Activated T-cell treated with anti-CD3 and anti-CD28 coated beads, Interleukin-2, amount 50 U/mL, for 72 hours (primary cell): ENCODE measurements at regions not wholly inside any gene's neighbourhood (a gene's known extent, or its start where the extent isn't known, plus 50 kb on each side); places are given as distances from the start of the nearest gene placed in this dataset.
A peak's percentile ranks its signal among the peaks of the same experiment; 100 is the strongest.
"Not testable (repeated sequence)": the region's sequence is repeated elsewhere in the genome, so short reads cannot be mapped to it uniquely, and the experiment has no call there.

ENCODE experiments used
- ATAC-seq, 2 donors: fragments of 150-1000 bp; cut with Tn5 transposase; replicated peaks in 1 of 2; 2 replicates each; pipeline ENCODE4 v1.10.0; 2021; ENCODE audit warnings: moderate library complexity in 2 of 2, mild to moderate bottlenecking in 1 of 2
- DNase-seq, 2 donors: peaks; one replicate each; pipeline ENCODE4 v3.0.0; 2021 to 2022; ENCODE audit warnings: mixed read lengths in 1 of 2
- H3K27ac Mint-ChIP-seq: one replicate; pipeline ENCODE4 v1.8.0; 2022; ENCODE audit warnings: mild to moderate bottlenecking, moderate library complexity, mixed read lengths
- H3K27me3 Mint-ChIP-seq: one replicate; pipeline ENCODE4 v1.8.0; 2022; ENCODE audit warnings: low read depth, mixed read lengths
- H3K36me3 Mint-ChIP-seq, 2 donors: one replicate each; pipeline ENCODE4 v1.8.0; 2022; ENCODE audit warnings: mixed read lengths in 2 of 2, mild to moderate bottlenecking in 1 of 2; ENCODE audit not compliant: insufficient read depth in 2 of 2
- H3K4me1 Mint-ChIP-seq: one replicate; pipeline ENCODE4 v1.8.0; 2022; ENCODE audit warnings: low read depth, mixed read lengths
- H3K4me3 Mint-ChIP-seq, 2 donors: one replicate each; pipeline ENCODE4 v1.8.0; 2022; ENCODE audit warnings: mild to moderate bottlenecking in 2 of 2, mixed read lengths in 2 of 2, moderate library complexity in 2 of 2
- H3K9me3 Mint-ChIP-seq, 2 donors: one replicate each; pipeline ENCODE4 v1.8.0; 2022; ENCODE audit warnings: mixed read lengths in 2 of 2

- not testable (repeated sequence) for H3K36me3 Mint-ChIP-seq, H3K4me3 Mint-ChIP-seq, H3K27me3 Mint-ChIP-seq, H3K9me3 Mint-ChIP-seq, H3K27ac Mint-ChIP-seq
- DNase-seq (peak; percentile 75 to 78), ATAC-seq (peak; percentile 75 to 80)
- peaks cover 11% of the 10 kb centered on the region for H3K4me1 Mint-ChIP-seq
These were observed 147.5 kb upstream of the OSBPL11 start for GRCh38 chr3:125742845-125743244.

- H3K4me3 Mint-ChIP-seq, DNase-seq, H3K9me3 Mint-ChIP-seq, H3K27ac Mint-ChIP-seq, ATAC-seq, H3K4me1 Mint-ChIP-seq, H3K36me3 Mint-ChIP-seq: not testable (repeated sequence)
- peaks cover 18% of the 10 kb centered on the region for H3K27me3 Mint-ChIP-seq
These were observed 161.8 kb upstream of the OSBPL11 start for GRCh38 chr3:125757050-125757449.

- ATAC-seq, H3K4me1 Mint-ChIP-seq, H3K9me3 Mint-ChIP-seq, DNase-seq, H3K27ac Mint-ChIP-seq, H3K36me3 Mint-ChIP-seq, H3K4me3 Mint-ChIP-seq: not testable (repeated sequence)
- peaks cover 34% of the 10 kb centered on the region for H3K27me3 Mint-ChIP-seq
These were observed 163.4 kb upstream of the OSBPL11 start for GRCh38 chr3:125758641-125759130.

GRCh38 chr3:125762601-125763000, 167.3 kb upstream of the OSBPL11 start:
- not testable (repeated sequence) for H3K36me3 Mint-ChIP-seq, H3K9me3 Mint-ChIP-seq, ATAC-seq, H3K4me1 Mint-ChIP-seq, H3K4me3 Mint-ChIP-seq, H3K27ac Mint-ChIP-seq
- DNase-seq: peak in 1 of 2 donors; percentile 17
- H3K27me3 Mint-ChIP-seq: peaks cover 65% of the 10 kb centered on the region

GRCh38 chr3:125766285-125766826, 171.1 kb upstream of the OSBPL11 start:
- not testable (repeated sequence) for H3K36me3 Mint-ChIP-seq, H3K4me1 Mint-ChIP-seq, H3K27ac Mint-ChIP-seq, H3K9me3 Mint-ChIP-seq
- Mint-ChIP-seq H3K4me3 (peak overlapping the region; percentile 74 to 82), H3K27me3 (peaks cover 56% of the 10 kb centered on the region)
- peak; percentile 70 to 89 for DNase-seq
- peak; percentile 58 to 60 for ATAC-seq

GRCh38 chr3:125766931-125767330, 171.6 kb upstream of the OSBPL11 start:
- Mint-ChIP-seq H3K27ac (peak overlapping the region; percentile 59), H3K4me3 (peak overlapping the region; percentile 82 to 87), H3K27me3 (peaks cover 51% of the 10 kb centered on the region)
- H3K36me3 Mint-ChIP-seq, ATAC-seq, H3K4me1 Mint-ChIP-seq, H3K9me3 Mint-ChIP-seq: not testable (repeated sequence)
- DNase-seq: peak; percentile 27 to 37

- Mint-ChIP-seq H3K36me3 (no peaks in the 10 kb centered on the region), H3K9me3 (no peaks in the 10 kb centered on the region), H3K27ac (no peak overlapping the region), H3K4me1 (peaks cover 2% of the 10 kb centered on the region), H3K27me3 (peaks cover 44% of the 10 kb centered on the region), H3K4me3 (peak overlapping the region; percentile 82 to 87)
- no peak for ATAC-seq
- no peak for DNase-seq
These were observed 172.3 kb upstream of the OSBPL11 start for GRCh38 chr3:125767641-125768040.

- H3K4me1 Mint-ChIP-seq, H3K36me3 Mint-ChIP-seq, H3K9me3 Mint-ChIP-seq, H3K4me3 Mint-ChIP-seq, H3K27ac Mint-ChIP-seq, DNase-seq, ATAC-seq: not testable (repeated sequence)
- H3K27me3 Mint-ChIP-seq: peaks cover 32% of the 10 kb centered on the region
These were observed 173.5 kb upstream of the OSBPL11 start for GRCh38 chr3:125768821-125769220.

GRCh38 chr3:125771506-125771905, 176.2 kb upstream of the OSBPL11 start:
- not testable (repeated sequence) for H3K36me3 Mint-ChIP-seq, H3K4me1 Mint-ChIP-seq, H3K9me3 Mint-ChIP-seq, H3K27ac Mint-ChIP-seq, H3K4me3 Mint-ChIP-seq, ATAC-seq, DNase-seq
- peaks cover 10% of the 10 kb centered on the region for H3K27me3 Mint-ChIP-seq

GRCh38 chr3:125774433-125775034, 179.2 kb upstream of the OSBPL11 start:
- H3K4me3 Mint-ChIP-seq, H3K27ac Mint-ChIP-seq, ATAC-seq, H3K36me3 Mint-ChIP-seq, H3K4me1 Mint-ChIP-seq, H3K27me3 Mint-ChIP-seq, DNase-seq, H3K9me3 Mint-ChIP-seq: not testable (repeated sequence)

GRCh38 chr3:125775106-125775505, 179.8 kb upstream of the OSBPL11 start:
- not testable (repeated sequence) for DNase-seq, H3K36me3 Mint-ChIP-seq, H3K27ac Mint-ChIP-seq, H3K27me3 Mint-ChIP-seq, H3K4me3 Mint-ChIP-seq, H3K9me3 Mint-ChIP-seq, H3K4me1 Mint-ChIP-seq, ATAC-seq

- not testable (repeated sequence) for H3K27me3 Mint-ChIP-seq, H3K9me3 Mint-ChIP-seq, H3K4me1 Mint-ChIP-seq, ATAC-seq, H3K4me3 Mint-ChIP-seq, H3K27ac Mint-ChIP-seq, H3K36me3 Mint-ChIP-seq, DNase-seq
These were observed 180.5 kb upstream of the OSBPL11 start for GRCh38 chr3:125775606-125776294.

GRCh38 chr3:125779276-125779675, 184.0 kb upstream of the OSBPL11 start:
- H3K36me3 Mint-ChIP-seq, H3K9me3 Mint-ChIP-seq, H3K27me3 Mint-ChIP-seq, H3K4me1 Mint-ChIP-seq, H3K27ac Mint-ChIP-seq, ATAC-seq, DNase-seq, H3K4me3 Mint-ChIP-seq: not testable (repeated sequence)
